ENCODE measurements at regions not wholly inside any gene's neighbourhood (a gene's known extent, or its start where the extent isn't known, plus 50 kb on each side); places are given as distances from the start of the nearest gene placed in this dataset.
A peak's percentile ranks its signal among the peaks of the same experiment; 100 is the strongest.

DNA sequence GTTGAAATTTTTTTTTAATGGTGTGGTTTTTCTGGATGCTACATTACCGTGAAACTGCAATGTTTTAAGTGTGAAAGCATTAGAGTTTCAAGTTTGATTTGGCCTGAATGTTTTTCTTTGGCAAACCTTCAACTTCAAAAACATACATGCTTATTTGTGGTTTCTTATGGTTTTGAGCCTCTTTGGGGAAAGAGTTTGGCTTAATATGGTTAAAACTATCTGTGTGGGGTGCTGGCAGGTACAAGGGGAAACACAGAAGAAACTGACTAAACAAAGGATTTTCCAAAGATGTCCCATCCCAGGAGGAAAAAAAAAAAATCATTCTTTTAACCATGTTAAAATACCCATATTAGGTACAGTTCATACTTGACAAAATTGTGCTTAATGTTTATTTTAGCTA lies 121.1 kb downstream of the HGF start:
- no peak for DNase-seq

GRCh38 chr7:81645435-81645834 lies 124.4 kb downstream of the HGF start:
- peak; percentile 20 for DNase-seq

GRCh38 chr7:81641873-81642272 lies 128.0 kb downstream of the HGF start:
- no peak for DNase-seq

DNA sequence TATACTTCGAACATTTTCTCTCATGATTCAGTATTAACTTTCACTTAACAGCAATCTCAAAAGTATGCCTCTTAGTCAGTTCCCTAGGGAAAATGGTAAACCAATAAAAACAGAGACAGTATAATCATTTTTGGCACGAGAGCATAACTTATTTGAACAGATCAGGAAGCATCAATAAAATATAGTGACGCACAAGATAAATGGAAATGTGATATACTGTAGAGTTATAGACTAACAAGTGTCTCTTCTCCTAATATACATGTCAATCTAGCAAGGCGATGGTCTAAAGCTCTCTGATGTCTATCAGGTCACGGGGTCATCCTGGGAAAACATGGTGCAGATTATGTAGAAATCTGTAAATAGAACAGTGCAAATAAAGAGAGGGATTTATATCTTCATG lies 131.6 kb downstream of the HGF start:
- DNase-seq = peak; percentile 73

GRCh38 chr7:81637534-81637933 lies 132.3 kb downstream of the HGF start:
- DNase-seq = no peak

DNA sequence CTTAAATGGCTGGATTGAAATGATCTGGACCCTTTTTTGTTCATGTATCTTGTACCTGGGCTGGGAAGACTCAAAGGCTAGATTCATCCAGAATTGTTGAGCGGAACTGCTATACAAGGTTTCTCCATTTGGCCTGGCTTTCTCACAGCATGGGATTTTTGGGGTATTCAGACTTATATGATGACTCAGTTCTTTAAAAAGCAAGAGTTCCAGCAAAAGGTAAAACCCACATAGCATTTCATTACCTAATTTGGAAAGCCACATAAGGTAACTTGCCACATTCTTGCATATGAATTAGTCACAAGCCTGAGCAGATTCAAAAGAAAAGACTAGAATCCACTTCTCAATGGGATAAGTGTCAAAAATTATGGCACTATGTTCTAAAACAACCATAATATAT lies 137.4 kb downstream of the HGF start:
- no peak for DNase-seq

DNA sequence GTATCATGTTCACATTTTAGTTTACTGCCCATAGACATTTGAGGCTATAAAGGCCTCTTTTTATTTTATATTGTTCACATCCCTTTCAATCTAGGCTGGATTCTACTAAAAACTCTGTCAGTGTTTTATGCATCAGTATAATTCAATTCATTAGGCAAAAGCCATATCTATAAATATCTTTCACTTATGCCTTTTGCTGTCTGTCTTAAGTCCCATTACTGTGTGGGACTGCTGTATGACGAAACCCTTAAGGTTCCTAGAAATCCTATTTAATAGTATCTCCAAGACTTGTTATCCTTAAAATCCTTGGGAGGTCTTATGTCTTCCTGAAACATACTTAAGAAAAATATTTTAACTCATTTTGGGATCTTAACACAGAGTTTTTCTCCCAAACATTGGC lies 139.2 kb downstream of the HGF start:
- no peak for DNase-seq

- no peak for DNase-seq
Observed at GRCh38 chr7:81629702-81630101, 140.1 kb downstream of the HGF start.

DNA sequence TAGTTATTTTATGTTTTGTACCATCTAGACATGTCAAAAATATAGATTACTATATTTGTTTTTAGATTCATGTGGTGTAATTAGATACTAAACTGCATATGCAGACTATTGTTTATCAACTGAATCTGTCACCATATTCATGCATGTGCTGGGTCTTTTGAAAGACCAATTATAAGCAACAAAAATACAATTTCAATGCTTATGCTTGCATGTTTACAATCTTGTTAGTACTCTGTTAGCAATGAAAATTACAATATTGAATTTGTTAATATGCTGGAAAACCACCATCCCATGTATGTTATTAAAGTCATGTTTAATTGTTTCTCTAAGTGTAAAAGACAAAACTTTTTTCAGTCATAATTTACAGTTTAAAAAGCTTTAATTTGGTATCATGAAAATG lies 140.9 kb downstream of the HGF start:
- DNase-seq = no peak

- DNase-seq = peak; percentile 69
Observed at GRCh38 chr7:81627536-81628287, 142.1 kb downstream of the HGF start.

GRCh38 chr7:81626008-81626407 lies 143.8 kb downstream of the HGF start:
- no peak for DNase-seq

DNA sequence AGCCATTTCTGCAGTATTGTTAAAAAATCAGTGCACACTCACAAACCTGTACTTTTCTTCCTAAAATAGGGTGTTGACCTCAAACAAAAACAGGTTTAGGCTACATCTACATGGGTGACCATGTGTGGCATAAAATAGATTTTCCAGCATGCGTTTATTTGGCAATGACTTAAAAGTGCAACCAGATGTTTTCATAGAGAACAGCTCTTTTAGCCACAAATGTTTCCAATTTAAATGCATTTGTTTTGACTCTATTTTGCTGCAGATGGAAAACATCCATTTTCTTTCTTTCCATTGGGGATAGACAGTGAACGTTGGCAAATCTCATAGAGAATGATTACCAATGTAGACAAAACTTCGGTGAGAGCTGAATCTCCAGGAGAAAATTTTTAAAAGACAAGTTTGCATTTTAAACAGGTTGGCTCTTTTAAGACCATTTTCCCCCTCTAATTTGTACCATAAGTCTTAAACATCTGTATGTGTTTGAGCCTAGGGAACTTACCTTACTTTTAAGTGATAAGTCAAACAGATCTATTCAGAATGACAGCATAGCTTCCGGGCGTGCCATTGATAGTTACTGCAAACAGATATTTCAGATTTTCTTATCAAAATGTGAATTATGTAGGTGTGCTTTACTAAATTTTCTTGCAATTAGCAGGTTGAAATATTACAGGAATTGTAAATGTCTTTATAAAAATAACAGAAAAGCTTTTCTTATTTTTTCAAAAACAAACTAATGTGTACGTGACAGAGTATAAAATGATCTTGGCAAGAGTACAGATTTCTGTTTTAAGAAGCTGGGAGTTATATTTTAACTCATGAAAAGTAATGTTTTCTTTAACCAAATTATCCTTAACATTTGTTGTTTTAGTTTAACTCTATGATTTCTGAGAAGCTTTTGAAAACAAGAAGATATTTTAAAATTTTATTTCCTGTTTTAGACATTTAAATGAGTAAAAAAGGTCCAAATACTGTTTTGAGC lies 144.9 kb downstream of the HGF start:
- DNase-seq = no peak

DNA sequence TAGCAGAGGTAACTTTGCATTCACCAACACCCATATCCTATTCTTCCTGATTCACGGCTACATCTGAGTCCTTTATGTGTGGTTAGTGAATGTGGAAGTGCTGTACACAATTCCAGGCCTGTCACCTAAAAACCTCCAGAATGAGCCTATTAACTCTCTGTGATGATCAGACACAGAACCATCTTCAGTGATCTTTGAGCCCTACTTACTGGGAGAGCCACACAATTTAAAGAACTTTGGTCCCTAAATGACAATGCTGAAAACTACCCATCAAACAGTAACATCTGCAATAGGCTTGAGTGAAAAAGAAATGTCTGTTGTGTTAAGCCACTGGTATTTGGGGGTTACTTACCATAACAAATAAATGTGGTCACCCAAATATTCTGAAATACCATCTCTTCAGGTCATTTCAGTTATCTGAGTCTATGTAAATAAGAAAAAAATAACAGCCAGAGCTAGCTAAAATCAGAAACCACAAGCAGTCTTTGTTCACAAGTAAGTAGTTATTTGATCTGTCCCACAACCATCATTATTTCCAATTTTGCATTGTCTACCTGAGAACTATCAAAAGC lies 145.7 kb downstream of the HGF start:
- peak; percentile 20 for DNase-seq

GRCh38 chr7:81623251-81623855 lies 146.5 kb downstream of the HGF start:
- DNase-seq = no peak

DNA sequence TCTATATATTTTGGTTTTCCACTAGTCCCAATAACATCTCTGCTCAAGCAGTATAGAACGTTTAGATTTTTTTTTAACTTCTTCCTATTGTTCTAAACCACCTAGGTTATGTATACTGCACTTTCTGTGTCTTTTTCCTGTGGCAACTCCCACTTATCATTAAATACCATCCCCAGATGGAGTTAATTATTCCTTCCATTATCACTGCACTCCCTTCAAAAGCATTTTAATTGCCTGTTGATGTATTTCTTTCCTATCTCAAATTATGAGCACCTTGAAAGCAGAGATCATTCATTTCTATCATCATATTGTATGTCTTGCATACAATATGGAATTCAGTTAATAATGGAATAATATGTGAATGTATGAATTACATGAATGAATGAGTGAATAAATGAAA lies 148.0 kb downstream of the HGF start:
- DNase-seq = no peak

GRCh38 chr7:81618396-81619014 lies 151.3 kb downstream of the HGF start:
- peak; percentile 91 for DNase-seq

DNA sequence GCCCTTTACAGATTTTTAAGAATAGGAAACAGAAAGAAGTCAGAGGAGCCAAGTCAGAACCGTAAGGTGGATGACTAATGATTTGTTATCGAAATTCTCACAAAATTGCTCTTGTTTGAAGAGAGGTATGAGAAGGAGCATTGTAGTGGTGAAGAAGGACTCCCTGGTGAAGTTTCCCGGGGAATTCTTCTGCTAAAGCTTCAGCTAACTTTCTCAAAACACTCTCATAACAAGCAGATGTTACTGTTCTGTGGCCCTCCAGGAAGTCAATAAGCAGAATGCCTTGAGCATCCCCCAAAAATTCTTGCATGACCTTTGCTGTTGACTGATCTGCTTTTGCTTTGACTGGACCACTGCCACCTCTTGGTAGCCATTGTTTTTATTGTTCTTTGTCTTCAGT lies 152.9 kb downstream of the HGF start:
- peak; percentile 35 for DNase-seq

GRCh38 chr7:81611805-81612204 lies 158.0 kb downstream of the HGF start:
- no peak for DNase-seq

GRCh38 chr7:81611040-81611439 lies 158.8 kb downstream of the HGF start:
- DNase-seq = no peak

GRCh38 chr7:81608748-81609382 lies 161.0 kb downstream of the HGF start:
- no peak for DNase-seq

GRCh38 chr7:81607987-81608386 lies 161.9 kb downstream of the HGF start:
- DNase-seq = no peak
